ENCODE measurements at regions not wholly inside any gene's neighbourhood (a gene's known extent, or its start where the extent isn't known, plus 50 kb on each side); places are given as distances from the start of the nearest gene placed in this dataset.

DNA sequence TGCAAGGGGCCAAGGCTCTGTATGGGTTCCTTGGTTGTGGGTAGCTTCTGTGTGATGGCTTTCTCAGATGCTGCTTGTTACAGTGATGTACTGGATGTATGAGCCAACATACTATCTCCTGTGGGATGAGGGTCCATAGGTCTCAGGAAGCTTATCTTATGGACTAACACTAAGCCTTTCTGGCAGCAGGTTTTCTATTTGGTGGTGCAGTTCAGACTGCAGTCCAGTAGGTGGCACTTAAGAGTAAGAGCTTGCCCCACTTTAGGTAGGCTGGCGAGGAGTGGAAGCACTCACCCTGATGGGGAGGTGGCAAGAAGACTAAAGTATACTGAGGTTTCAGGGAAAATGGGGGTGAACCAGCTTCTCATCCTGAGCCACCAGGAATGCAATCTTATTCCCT lies 306.7 kb upstream of the MAOA start:
- no peak for TF ChIP-seq ARNTL (CRISPR knock-in tag; IDR thresholded peaks at IDR 0.05; ENCODE audit: borderline replicate concordance, low read depth)
- no peak for TF ChIP-seq ZFP30 (CRISPR knock-in tag; IDR thresholded peaks at IDR 0.05)
- no peak for TF ChIP-seq RARB (CRISPR knock-in tag; IDR thresholded peaks at IDR 0.05)
- TF ChIP-seq, protein P1, sequence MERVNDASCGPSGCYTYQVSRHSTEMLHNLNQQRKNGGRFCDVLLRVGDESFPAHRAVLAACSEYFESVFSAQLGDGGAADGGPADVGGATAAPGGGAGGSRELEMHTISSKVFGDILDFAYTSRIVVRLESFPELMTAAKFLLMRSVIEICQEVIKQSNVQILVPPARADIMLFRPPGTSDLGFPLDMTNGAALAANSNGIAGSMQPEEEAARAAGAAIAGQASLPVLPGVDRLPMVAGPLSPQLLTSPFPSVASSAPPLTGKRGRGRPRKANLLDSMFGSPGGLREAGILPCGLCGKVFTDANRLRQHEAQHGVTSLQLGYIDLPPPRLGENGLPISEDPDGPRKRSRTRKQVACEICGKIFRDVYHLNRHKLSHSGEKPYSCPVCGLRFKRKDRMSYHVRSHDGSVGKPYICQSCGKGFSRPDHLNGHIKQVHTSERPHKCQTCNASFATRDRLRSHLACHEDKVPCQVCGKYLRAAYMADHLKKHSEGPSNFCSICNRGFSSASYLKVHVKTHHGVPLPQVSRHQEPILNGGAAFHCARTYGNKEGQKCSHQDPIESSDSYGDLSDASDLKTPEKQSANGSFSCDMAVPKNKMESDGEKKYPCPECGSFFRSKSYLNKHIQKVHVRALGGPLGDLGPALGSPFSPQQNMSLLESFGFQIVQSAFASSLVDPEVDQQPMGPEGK (CRISPR knock-in tag; IDR thresholded peaks at IDR 0.05; ENCODE audit: borderline replicate concordance), result no peak
- TF ChIP-seq, protein P2, sequence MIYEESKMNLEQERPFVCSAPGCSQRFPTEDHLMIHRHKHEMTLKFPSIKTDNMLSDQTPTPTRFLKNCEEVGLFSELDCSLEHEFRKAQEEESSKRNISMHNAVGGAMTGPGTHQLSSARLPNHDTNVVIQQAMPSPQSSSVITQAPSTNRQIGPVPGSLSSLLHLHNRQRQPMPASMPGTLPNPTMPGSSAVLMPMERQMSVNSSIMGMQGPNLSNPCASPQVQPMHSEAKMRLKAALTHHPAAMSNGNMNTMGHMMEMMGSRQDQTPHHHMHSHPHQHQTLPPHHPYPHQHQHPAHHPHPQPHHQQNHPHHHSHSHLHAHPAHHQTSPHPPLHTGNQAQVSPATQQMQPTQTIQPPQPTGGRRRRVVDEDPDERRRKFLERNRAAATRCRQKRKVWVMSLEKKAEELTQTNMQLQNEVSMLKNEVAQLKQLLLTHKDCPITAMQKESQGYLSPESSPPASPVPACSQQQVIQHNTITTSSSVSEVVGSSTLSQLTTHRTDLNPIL (CRISPR knock-in tag; IDR thresholded peaks at IDR 0.05; ENCODE audit: low read depth), result no peak
- TF ChIP-seq ZNF565 (CRISPR knock-in tag; conservative IDR thresholded peaks at IDR 0.05; ENCODE audit: low read depth), result no peak
- TF ChIP-seq, protein P3, sequence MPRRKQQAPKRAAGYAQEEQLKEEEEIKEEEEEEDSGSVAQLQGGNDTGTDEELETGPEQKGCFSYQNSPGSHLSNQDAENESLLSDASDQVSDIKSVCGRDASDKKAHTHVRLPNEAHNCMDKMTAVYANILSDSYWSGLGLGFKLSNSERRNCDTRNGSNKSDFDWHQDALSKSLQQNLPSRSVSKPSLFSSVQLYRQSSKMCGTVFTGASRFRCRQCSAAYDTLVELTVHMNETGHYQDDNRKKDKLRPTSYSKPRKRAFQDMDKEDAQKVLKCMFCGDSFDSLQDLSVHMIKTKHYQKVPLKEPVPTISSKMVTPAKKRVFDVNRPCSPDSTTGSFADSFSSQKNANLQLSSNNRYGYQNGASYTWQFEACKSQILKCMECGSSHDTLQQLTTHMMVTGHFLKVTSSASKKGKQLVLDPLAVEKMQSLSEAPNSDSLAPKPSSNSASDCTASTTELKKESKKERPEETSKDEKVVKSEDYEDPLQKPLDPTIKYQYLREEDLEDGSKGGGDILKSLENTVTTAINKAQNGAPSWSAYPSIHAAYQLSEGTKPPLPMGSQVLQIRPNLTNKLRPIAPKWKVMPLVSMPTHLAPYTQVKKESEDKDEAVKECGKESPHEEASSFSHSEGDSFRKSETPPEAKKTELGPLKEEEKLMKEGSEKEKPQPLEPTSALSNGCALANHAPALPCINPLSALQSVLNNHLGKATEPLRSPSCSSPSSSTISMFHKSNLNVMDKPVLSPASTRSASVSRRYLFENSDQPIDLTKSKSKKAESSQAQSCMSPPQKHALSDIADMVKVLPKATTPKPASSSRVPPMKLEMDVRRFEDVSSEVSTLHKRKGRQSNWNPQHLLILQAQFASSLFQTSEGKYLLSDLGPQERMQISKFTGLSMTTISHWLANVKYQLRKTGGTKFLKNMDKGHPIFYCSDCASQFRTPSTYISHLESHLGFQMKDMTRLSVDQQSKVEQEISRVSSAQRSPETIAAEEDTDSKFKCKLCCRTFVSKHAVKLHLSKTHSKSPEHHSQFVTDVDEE (CRISPR knock-in tag; IDR thresholded peaks at IDR 0.05), result no peak
